ENCODE measurements at regions not wholly inside any gene's neighbourhood (a gene's known extent, or its start where the extent isn't known, plus 50 kb on each side); places are given as distances from the start of the nearest gene placed in this dataset.

DNA sequence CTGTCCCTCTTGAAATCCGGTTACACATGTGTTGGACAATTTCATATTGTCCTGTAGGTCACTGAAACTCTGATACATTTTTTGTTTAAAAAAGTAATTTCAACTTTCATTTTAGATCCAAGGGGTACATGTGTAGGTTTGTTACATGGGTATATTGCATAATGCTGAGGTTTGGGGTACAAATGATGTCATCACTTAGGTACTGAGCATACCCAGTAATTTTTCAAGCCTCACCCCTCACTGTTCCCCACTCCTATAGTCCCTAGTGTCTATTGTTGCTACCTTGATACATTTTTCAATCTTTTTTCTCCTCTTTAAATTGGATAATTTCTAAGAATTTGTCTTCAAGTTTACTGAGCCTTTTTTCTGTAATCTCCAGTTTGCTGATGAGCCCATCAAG is 483.0 kb downstream of the DHX35 start:
- H3K4me1 ChIP-seq (ENCODE audit: insufficient read depth, low read length, poor library complexity, severe bottlenecking): no peaks in the 10 kb centered on the region
- H3K9me3 ChIP-seq (ENCODE audit: insufficient read depth, low read depth, low read length): no peaks in the 10 kb centered on the region
- no peak overlapping the region for H3K4me2 ChIP-seq (ENCODE audit: low read depth, low read length, poor library complexity, severe bottlenecking)
- H2AFZ ChIP-seq (ENCODE audit: low read length): no peak overlapping the region
- no peaks in the 10 kb centered on the region for H3K9me2 ChIP-seq (replicated peaks; ENCODE audit: low read depth, low read length)
- TF ChIP-seq, protein P1, sequence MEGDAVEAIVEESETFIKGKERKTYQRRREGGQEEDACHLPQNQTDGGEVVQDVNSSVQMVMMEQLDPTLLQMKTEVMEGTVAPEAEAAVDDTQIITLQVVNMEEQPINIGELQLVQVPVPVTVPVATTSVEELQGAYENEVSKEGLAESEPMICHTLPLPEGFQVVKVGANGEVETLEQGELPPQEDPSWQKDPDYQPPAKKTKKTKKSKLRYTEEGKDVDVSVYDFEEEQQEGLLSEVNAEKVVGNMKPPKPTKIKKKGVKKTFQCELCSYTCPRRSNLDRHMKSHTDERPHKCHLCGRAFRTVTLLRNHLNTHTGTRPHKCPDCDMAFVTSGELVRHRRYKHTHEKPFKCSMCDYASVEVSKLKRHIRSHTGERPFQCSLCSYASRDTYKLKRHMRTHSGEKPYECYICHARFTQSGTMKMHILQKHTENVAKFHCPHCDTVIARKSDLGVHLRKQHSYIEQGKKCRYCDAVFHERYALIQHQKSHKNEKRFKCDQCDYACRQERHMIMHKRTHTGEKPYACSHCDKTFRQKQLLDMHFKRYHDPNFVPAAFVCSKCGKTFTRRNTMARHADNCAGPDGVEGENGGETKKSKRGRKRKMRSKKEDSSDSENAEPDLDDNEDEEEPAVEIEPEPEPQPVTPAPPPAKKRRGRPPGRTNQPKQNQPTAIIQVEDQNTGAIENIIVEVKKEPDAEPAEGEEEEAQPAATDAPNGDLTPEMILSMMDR (conservative IDR thresholded peaks at IDR 0.05; ENCODE audit: low read length): no peak
- TF ChIP-seq EZH2phosphoT487 (IDR thresholded peaks at IDR 0.05; ENCODE audit: borderline replicate concordance): no peak
- H3K4me3 ChIP-seq (ENCODE audit: low read length, poor library complexity, severe bottlenecking): no peak overlapping the region
- no peaks in the 10 kb centered on the region for H3K27me3 ChIP-seq (ENCODE audit: insufficient read depth, low read length, poor library complexity, severe bottlenecking)
- no peaks in the 10 kb centered on the region for H3K79me2 ChIP-seq (ENCODE audit: insufficient read depth, low read length)
- H3K9ac ChIP-seq (ENCODE audit: low read depth, low read length, poor library complexity, severe bottlenecking): no peak overlapping the region
- no peaks in the 10 kb centered on the region for H4K20me1 ChIP-seq (ENCODE audit: insufficient read depth, low read length, poor library complexity, severe bottlenecking)
- H3K36me3 ChIP-seq (ENCODE audit: insufficient read depth, low read length): no peaks in the 10 kb centered on the region
- no peaks in the 10 kb centered on the region for H3F3A ChIP-seq (ENCODE audit: low read depth)

DNA sequence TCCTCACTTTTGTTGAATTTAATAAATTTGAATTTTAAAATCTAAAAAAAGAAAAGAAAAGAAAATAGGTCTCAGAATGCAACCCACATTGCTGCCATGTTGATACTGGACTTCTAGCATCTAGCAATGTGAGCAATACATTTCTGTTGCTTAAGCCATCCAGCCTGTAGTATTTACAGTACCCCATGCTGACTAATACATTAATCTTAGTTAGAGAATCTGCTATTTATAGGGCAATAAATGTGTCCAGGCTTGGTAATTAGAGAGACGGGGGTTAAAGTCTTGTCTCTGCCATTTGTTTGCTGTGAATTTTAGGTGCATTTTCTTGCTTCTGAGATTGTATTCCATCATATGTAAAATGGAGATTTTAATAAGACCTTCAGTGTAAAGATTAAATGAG is 471.3 kb downstream of the DHX35 start:
- Histone ChIP-seq H3K9me3 (ENCODE audit: insufficient read depth, low read depth, low read length) (no peaks in the 10 kb centered on the region), H3K4me1 (ENCODE audit: insufficient read depth, low read length, poor library complexity, severe bottlenecking) (no peaks in the 10 kb centered on the region), H3K79me2 (ENCODE audit: insufficient read depth, low read length) (no peaks in the 10 kb centered on the region), H3K9ac (ENCODE audit: low read depth, low read length, poor library complexity, severe bottlenecking) (no peak overlapping the region), H3K4me3 (ENCODE audit: low read length, poor library complexity, severe bottlenecking) (no peak overlapping the region), H3K4me2 (ENCODE audit: low read depth, low read length, poor library complexity, severe bottlenecking) (no peak overlapping the region), H3K36me3 (ENCODE audit: insufficient read depth, low read length) (no peaks in the 10 kb centered on the region), H2AFZ (ENCODE audit: low read length) (no peak overlapping the region), H3K27me3 (ENCODE audit: insufficient read depth, low read length, poor library complexity, severe bottlenecking) (no peaks in the 10 kb centered on the region), H3F3A (ENCODE audit: low read depth) (no peaks in the 10 kb centered on the region), H4K20me1 (ENCODE audit: insufficient read depth, low read length, poor library complexity, severe bottlenecking) (no peaks in the 10 kb centered on the region), H3K9me2 (replicated peaks; ENCODE audit: low read depth, low read length) (no peaks in the 10 kb centered on the region)
- no peak for TF ChIP-seq EZH2phosphoT487 (IDR thresholded peaks at IDR 0.05; ENCODE audit: borderline replicate concordance)
- TF ChIP-seq, protein P1 (conservative IDR thresholded peaks at IDR 0.05; ENCODE audit: low read length): no peak

DNA sequence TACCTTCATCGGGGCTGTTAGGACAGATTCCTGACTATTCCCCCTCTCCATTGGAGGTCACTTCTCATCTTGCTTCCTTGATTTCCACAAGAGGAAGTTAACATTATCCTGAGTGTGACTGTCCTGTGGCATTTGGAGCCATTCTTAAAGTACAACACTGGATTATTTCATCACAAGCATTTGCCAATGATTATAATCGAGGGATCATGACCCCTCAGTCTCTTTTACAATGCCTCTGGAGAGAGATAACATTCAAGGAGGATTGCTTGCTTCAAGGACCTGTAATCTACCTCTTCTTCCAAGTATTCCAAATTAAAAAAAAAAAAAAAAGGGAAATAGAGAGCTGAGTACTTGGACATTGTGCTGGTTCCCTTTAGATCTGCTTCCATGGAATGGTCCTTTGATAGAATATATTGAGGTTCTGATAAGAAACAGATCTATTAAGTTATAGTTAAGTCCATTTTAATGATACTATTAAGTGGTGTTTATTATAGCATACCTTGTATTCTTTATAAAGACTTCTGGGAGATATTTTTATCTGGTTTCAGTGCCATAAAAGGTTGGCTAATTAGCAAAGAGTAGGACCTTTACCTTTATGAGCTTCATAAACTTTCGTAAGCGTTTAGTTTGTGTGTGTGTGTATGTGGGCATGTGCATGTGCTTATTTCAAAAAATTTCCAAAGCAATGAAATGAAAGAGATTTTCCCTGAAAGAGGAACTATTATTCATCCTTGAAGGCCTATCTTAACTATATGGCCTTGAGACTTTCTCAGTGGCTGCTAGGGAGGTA is 469.1 kb downstream of the DHX35 start:
- H3K9me3 ChIP-seq (ENCODE audit: insufficient read depth, low read depth, low read length): no peaks in the 10 kb centered on the region
- H3K79me2 ChIP-seq (ENCODE audit: insufficient read depth, low read length): no peaks in the 10 kb centered on the region
- no peak overlapping the region for H3K9ac ChIP-seq (ENCODE audit: low read depth, low read length, poor library complexity, severe bottlenecking)
- no peaks in the 10 kb centered on the region for H3F3A ChIP-seq (ENCODE audit: low read depth)
- no peak overlapping the region for H3K4me3 ChIP-seq (ENCODE audit: low read length, poor library complexity, severe bottlenecking)
- H3K4me2 ChIP-seq (ENCODE audit: low read depth, low read length, poor library complexity, severe bottlenecking): no peak overlapping the region
- H3K9me2 ChIP-seq (replicated peaks; ENCODE audit: low read depth, low read length): no peaks in the 10 kb centered on the region
- TF ChIP-seq, protein P1 (conservative IDR thresholded peaks at IDR 0.05; ENCODE audit: low read length): no peak
- no peak for TF ChIP-seq EZH2phosphoT487 (IDR thresholded peaks at IDR 0.05; ENCODE audit: borderline replicate concordance)
- no peaks in the 10 kb centered on the region for H4K20me1 ChIP-seq (ENCODE audit: insufficient read depth, low read length, poor library complexity, severe bottlenecking)
- H2AFZ ChIP-seq (ENCODE audit: low read length): no peak overlapping the region
- H3K36me3 ChIP-seq (ENCODE audit: insufficient read depth, low read length): no peaks in the 10 kb centered on the region
- no peaks in the 10 kb centered on the region for H3K27me3 ChIP-seq (ENCODE audit: insufficient read depth, low read length, poor library complexity, severe bottlenecking)
- H3K4me1 ChIP-seq (ENCODE audit: insufficient read depth, low read length, poor library complexity, severe bottlenecking): no peaks in the 10 kb centered on the region
